ENCODE measurements at regions not wholly inside any gene's neighbourhood (a gene's known extent, or its start where the extent isn't known, plus 50 kb on each side); places are given as distances from the start of the nearest gene placed in this dataset.

DNA sequence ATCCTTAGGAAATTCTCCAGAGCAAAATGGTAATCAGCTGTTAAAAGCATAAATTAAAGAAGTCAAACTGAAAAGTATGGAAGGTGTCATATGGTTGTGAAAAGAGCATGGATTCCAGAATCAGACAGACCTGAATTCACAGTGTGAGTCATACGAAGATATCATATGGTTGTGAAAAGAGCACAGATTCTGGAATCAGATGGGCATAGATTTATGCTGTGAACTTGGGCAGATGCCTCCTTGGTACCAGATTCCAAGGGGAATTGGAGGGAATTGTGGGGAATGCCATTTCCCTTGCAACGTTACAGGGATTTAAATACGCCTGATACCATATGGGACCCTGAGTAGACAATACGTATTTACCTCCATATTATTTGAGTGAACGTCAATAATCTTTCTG lies 183.7 kb downstream of the GALC start:
- TF ChIP-seq, protein P1, sequence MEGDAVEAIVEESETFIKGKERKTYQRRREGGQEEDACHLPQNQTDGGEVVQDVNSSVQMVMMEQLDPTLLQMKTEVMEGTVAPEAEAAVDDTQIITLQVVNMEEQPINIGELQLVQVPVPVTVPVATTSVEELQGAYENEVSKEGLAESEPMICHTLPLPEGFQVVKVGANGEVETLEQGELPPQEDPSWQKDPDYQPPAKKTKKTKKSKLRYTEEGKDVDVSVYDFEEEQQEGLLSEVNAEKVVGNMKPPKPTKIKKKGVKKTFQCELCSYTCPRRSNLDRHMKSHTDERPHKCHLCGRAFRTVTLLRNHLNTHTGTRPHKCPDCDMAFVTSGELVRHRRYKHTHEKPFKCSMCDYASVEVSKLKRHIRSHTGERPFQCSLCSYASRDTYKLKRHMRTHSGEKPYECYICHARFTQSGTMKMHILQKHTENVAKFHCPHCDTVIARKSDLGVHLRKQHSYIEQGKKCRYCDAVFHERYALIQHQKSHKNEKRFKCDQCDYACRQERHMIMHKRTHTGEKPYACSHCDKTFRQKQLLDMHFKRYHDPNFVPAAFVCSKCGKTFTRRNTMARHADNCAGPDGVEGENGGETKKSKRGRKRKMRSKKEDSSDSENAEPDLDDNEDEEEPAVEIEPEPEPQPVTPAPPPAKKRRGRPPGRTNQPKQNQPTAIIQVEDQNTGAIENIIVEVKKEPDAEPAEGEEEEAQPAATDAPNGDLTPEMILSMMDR (IDR thresholded peaks at IDR 0.05; ENCODE audit: borderline replicate concordance, extremely low read depth, low read length, poor library complexity, severe bottlenecking): no peak
- TF ChIP-seq EZH2 (IDR thresholded peaks at IDR 0.05; ENCODE audit: borderline replicate concordance, low read depth, low read length, severe bottlenecking): no peak
